LNCAP (cell line): ENCODE measurements at regions not wholly inside any gene's neighbourhood (a gene's known extent, or its start where the extent isn't known, plus 50 kb on each side); places are given as distances from the start of the nearest gene placed in this dataset.

Source experiments
- CTCF ChIP-seq: fragments of 450-650 bp; IDR thresholded peaks from 2 replicates; pipeline ENCODE4 v1.5.1; 2017; ENCODE audit warnings: mild to moderate bottlenecking

DNA sequence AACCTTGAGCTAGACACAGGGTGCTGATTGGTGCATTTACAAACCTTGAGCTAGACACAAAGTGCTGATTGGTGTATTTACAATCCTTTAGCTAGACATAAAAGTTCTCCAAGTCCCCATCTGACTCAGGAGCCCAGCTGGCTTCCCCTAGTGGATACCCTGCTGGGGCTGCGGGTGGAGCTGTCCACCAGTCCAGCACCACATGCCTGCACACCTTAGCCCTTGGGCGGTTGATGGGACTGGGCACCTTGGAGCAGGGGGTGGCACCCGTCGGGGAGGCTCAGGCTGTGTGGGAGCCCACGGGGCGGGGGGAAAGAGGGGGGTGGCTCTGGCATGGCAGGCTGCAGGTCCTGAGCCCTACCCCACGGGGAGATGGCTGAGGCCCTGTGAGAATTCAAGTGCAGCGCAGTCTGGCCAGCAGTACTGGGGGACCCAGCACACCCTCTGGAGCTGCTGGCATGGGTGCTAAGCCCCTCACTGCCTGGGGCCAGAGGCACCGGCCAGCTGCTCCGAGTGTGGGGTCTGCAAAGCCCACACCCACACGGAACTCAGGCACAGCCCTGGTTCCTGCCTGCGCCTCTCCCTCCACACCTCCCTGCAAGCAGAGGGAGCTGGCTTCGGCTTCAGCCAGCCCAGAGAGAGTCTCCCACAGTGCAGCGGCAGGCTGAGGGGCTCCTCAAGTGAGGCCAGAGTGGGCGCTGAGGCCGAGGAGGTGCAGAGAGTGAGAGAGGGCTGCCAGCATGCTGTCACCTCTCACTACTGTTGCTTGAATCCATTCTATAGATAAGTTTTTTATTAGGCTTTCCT, 369.8 kb upstream of the SMIM30 start:
- no peak for TF ChIP-seq CTCF

GRCh38 chr7:113486548-113486947, 368.2 kb upstream of the SMIM30 start:
- no peak for TF ChIP-seq CTCF

- TF ChIP-seq CTCF: no peak
Measured at GRCh38 chr7:113483657-113484056, 365.3 kb upstream of the SMIM30 start.

DNA sequence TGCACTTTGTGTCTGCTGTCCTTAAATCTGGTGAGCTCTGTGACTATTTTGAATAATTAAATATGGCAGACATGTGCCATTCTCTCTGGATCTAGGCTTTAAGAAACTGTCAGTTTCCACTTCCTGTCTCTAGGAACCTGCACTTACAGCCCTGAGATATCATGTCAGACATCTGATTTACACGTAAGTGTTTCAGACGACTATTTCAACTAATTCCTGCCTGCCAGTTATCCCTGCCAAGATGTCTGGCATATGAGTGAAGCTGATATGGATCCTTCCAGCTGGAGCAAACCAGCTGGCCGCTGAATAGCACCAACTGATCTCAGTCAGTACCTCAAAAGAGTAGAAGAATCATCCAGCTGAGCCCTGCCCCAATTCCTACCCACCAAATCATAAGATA, 362.2 kb upstream of the SMIM30 start:
- no peak for TF ChIP-seq CTCF

DNA sequence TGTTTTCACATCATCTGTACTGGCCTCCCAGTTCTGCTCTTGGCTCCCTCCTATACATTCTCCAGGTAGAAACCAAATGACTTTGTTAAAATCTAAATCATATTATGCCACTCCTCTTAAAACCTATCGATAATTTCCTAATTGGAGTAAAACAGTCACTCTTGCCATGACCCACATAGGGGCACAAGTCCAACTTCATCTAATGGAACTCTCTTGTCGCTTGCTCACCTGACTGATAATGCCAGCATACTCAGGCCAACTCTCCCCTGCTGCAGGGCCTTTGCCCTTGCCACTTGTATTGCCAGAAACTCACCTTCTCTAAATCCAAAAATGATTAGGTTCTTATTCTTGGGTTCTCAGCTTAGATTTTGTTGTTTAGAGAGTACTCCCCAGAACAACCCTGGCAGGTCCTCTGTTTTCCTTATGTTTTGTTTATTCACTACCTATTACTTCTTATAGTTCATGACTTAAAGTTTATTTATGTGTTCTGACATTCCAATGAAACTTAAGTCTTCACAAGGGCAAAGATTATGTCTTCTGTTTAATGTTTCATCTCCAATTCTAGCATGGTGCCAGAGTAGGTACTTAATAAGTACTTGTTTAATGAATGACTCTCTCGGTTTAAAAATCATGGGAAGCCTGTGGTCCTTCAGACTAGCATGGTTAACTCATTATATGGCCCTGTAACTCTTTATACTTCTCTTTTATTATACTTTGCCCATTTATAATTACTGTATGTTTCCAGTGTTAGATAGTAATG, 345.9 kb upstream of the SMIM30 start:
- no peak for TF ChIP-seq CTCF

DNA sequence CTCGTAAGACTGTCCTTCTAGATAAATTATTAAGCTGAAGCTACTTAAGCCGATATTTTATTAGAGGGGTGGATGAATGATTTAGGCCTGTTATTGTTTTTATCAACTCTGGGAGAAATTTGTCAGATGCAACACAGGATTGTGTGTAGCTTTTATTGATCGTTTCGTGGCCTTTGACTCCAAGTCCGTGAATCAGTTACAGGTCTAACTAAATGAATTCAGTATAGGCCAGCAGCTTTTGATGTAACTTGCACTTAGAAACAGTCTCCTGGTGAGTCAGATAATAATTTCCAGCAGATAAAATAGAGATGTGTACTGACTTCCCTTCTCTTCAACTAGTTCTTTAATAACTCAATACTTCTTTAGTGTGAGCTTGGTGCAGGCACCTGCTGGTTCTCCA, 341.7 kb upstream of the SMIM30 start:
- TF ChIP-seq CTCF: no peak

DNA sequence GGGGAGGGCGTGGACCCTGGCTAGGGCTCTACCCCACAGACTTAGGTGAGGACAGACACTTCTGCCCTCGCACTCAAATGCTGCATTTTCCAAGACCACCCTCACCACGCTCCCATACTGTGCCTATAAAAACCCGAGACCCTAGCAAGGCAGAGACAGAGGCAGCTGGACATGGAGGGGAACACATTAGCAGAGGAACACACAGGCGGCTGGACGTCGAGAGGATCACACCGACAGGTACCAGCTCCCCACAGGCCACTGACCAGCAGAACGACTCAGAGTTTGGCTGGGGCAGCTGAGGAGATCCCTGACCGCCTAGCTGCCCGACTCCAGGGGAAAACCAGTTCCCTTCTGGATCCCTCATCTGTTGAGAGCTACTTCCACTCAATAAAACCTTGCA, 338.2 kb upstream of the SMIM30 start:
- no peak for TF ChIP-seq CTCF
